ENCODE measurements at regions not wholly inside any gene's neighbourhood (a gene's known extent, or its start where the extent isn't known, plus 50 kb on each side); places are given as distances from the start of the nearest gene placed in this dataset.

- intact Hi-C loops (cut with DNase I) = no loop called here
- FAIRE-seq (no peak), DNase-seq (peak in 2 of 5 donors; percentile 29 to 52)
- no peak overlapping the region for H3K27ac ChIP-seq (ENCODE audit: low read depth in 2 of 2, low read length in 2 of 2)
- no peaks in the 10 kb centered on the region for H3K4me1 ChIP-seq (ENCODE audit: control insufficient read depth in 2 of 3, insufficient read depth in 2 of 3, low read depth in 1 of 3, low read length in 3 of 3)
- H3K9ac ChIP-seq (ENCODE audit: low read length in 3 of 3) = no peak overlapping the region
- no peaks in the 10 kb centered on the region for H3K36me3 ChIP-seq (ENCODE audit: control insufficient read depth in 2 of 3, insufficient read depth in 3 of 3, low read length in 3 of 3)
- no peaks in the 10 kb centered on the region for H3K9me3 ChIP-seq (ENCODE audit: control insufficient read depth in 2 of 3, insufficient read depth in 1 of 3, low read length in 3 of 3)
- no peaks in the 10 kb centered on the region for H3K27me3 ChIP-seq (ENCODE audit: control insufficient read depth, insufficient read depth, low read length)
- TF ChIP-seq, protein P1, sequence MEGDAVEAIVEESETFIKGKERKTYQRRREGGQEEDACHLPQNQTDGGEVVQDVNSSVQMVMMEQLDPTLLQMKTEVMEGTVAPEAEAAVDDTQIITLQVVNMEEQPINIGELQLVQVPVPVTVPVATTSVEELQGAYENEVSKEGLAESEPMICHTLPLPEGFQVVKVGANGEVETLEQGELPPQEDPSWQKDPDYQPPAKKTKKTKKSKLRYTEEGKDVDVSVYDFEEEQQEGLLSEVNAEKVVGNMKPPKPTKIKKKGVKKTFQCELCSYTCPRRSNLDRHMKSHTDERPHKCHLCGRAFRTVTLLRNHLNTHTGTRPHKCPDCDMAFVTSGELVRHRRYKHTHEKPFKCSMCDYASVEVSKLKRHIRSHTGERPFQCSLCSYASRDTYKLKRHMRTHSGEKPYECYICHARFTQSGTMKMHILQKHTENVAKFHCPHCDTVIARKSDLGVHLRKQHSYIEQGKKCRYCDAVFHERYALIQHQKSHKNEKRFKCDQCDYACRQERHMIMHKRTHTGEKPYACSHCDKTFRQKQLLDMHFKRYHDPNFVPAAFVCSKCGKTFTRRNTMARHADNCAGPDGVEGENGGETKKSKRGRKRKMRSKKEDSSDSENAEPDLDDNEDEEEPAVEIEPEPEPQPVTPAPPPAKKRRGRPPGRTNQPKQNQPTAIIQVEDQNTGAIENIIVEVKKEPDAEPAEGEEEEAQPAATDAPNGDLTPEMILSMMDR (IDR thresholded peaks at IDR 0.05; ENCODE audit: borderline replicate concordance, extremely low read depth, insufficient read depth) = no peak
- H3K4me3 ChIP-seq (ENCODE audit: low read length in 3 of 3) = no peak overlapping the region
Observed at GRCh38 chr2:144798034-144798433, 278.1 kb upstream of the ZEB2 start.

- no peak overlapping the region for H3K27ac ChIP-seq (ENCODE audit: low read depth in 2 of 2, low read length in 2 of 2)
- H3K36me3 ChIP-seq (ENCODE audit: control insufficient read depth in 2 of 3, insufficient read depth in 3 of 3, low read length in 3 of 3) = no peaks in the 10 kb centered on the region
- TF ChIP-seq, protein P1 (IDR thresholded peaks at IDR 0.05; ENCODE audit: borderline replicate concordance, extremely low read depth, insufficient read depth) = no peak
- intact Hi-C loops (cut with DNase I) = no loop called here
- H3K9ac ChIP-seq (ENCODE audit: low read length in 3 of 3) = no peak overlapping the region
- no peaks in the 10 kb centered on the region for H3K27me3 ChIP-seq (ENCODE audit: control insufficient read depth, insufficient read depth, low read length)
- FAIRE-seq (no peak), DNase-seq (peak in 3 of 5 donors; percentile 32 to 93 (median 76))
- H3K4me3 ChIP-seq (ENCODE audit: low read length in 3 of 3) = no peak overlapping the region
- no peaks in the 10 kb centered on the region for H3K4me1 ChIP-seq (ENCODE audit: control insufficient read depth in 2 of 3, insufficient read depth in 2 of 3, low read depth in 1 of 3, low read length in 3 of 3)
- no peaks in the 10 kb centered on the region for H3K9me3 ChIP-seq (ENCODE audit: control insufficient read depth in 2 of 3, insufficient read depth in 1 of 3, low read length in 3 of 3)
Observed at GRCh38 chr2:144796936-144797335, 277.0 kb upstream of the ZEB2 start.

- no peak for FAIRE-seq
- TF ChIP-seq, protein P1 (IDR thresholded peaks at IDR 0.05; ENCODE audit: borderline replicate concordance, extremely low read depth, insufficient read depth) = no peak
Observed at GRCh38 chr2:144796164-144796563, 276.2 kb upstream of the ZEB2 start.

DNA sequence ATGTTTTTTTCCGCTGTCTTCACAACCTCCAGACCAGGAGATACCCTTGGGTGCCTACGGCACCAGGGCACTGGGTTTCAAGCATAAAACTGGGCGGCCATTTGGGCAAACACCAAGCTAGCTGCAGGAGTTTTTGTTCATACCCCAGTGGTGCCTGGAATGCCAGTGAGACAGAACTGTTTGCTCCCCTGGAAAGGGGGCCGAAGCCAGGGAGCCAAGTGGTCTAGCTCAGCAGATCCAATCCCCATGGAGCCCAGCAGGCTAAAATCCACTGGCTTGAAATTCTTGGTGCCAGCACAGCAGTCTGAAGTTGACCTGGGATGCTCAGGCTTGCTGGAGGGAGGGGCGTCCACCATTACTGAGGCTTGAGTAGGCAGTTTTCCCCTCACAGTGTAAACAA is 265.3 kb upstream of the ZEB2 start:
- Histone ChIP-seq H3K36me3 (ENCODE audit: control insufficient read depth in 2 of 3, insufficient read depth in 3 of 3, low read length in 3 of 3) (no peaks in the 10 kb centered on the region), H3K9me3 (ENCODE audit: control insufficient read depth in 2 of 3, insufficient read depth in 1 of 3, low read length in 3 of 3) (no peaks in the 10 kb centered on the region), H3K27me3 (ENCODE audit: control insufficient read depth, insufficient read depth, low read length) (no peaks in the 10 kb centered on the region), H3K27ac (ENCODE audit: low read depth in 2 of 2, low read length in 2 of 2) (no peak overlapping the region), H3K4me1 (ENCODE audit: control insufficient read depth in 2 of 3, insufficient read depth in 2 of 3, low read depth in 1 of 3, low read length in 3 of 3) (no peaks in the 10 kb centered on the region), H3K4me3 (ENCODE audit: low read length in 3 of 3) (no peak overlapping the region), H3K9ac (ENCODE audit: low read length in 3 of 3) (no peak overlapping the region)
- TF ChIP-seq, protein P1 (IDR thresholded peaks at IDR 0.05; ENCODE audit: borderline replicate concordance, extremely low read depth, insufficient read depth) = no peak
- DNase-seq (peak in 1 of 5 donors; percentile 32), FAIRE-seq (no peak)
- intact Hi-C loops (cut with DNase I) = no loop called here

More at GRCh38 chr2:144796164-144796563, 276.2 kb upstream of the ZEB2 start:
- H3K4me1 ChIP-seq (ENCODE audit: control insufficient read depth in 2 of 3, insufficient read depth in 2 of 3, low read depth in 1 of 3, low read length in 3 of 3) = no peaks in the 10 kb centered on the region
- no peaks in the 10 kb centered on the region for H3K9me3 ChIP-seq (ENCODE audit: control insufficient read depth in 2 of 3, insufficient read depth in 1 of 3, low read length in 3 of 3)
- no peaks in the 10 kb centered on the region for H3K27me3 ChIP-seq (ENCODE audit: control insufficient read depth, insufficient read depth, low read length)
- peak overlapping the region in 1 of 3 donors; percentile 12 for H3K4me3 ChIP-seq (ENCODE audit: low read length in 3 of 3)
- H3K9ac ChIP-seq (ENCODE audit: low read length in 3 of 3) = no peak overlapping the region
- peak in 2 of 5 donors; percentile 9 to 18 for DNase-seq
- intact Hi-C loops (cut with DNase I) = no loop called here
- no peaks in the 10 kb centered on the region for H3K36me3 ChIP-seq (ENCODE audit: control insufficient read depth in 2 of 3, insufficient read depth in 3 of 3, low read length in 3 of 3)
- H3K27ac ChIP-seq (ENCODE audit: low read depth in 2 of 2, low read length in 2 of 2) = no peak overlapping the region

All from kidney (tissue), 13 donors.